Ascending aorta (tissue), 2 donors: ENCODE measurements at regions not wholly inside any gene's neighbourhood (a gene's known extent, or its start where the extent isn't known, plus 50 kb on each side); places are given as distances from the start of the nearest gene placed in this dataset.

Experiments
- DNase-seq, 2 donors: peaks; one replicate each; pipeline ENCODE4 v3.0.0-alpha.2; 2019; ENCODE audit warnings: low spot score in 2 of 2
- H3K27ac ChIP-seq, 2 donors: fragments of 200-600 bp; sonication (generic); one replicate each; pipeline ENCODE4 v1.5.1; 2016 to 2017; ENCODE audit warnings: mild to moderate bottlenecking in 1 of 2
- H3K27me3 ChIP-seq: fragments of 200-600 bp; sonication (generic); one replicate; pipeline ENCODE4 v1.5.1; 2017
- H3K36me3 ChIP-seq, 2 donors: fragments of 200-600 bp; sonication (generic); one replicate each; pipeline ENCODE4 v1.5.1; 2016
- H3K4me1 ChIP-seq, 2 donors: fragments of 200-600 bp; sonication (generic); one replicate each; pipeline ENCODE4 v1.5.1; 2016 to 2017; ENCODE audit warnings: mild to moderate bottlenecking in 1 of 2
- H3K4me3 ChIP-seq, 2 donors: fragments of 200-600 bp; sonication (generic); one replicate each; pipeline ENCODE4 v1.5.1; 2016 to 2017; ENCODE audit warnings: mild to moderate bottlenecking in 1 of 2
- H3K9me3 ChIP-seq, 2 donors: fragments of 200-600 bp; sonication (generic); one replicate each; pipeline ENCODE4 v1.5.1; 2016
- intact Hi-C: fragments of 100-400 bp; cut with DNase I; formaldehyde crosslinking; loops from one replicate; pipeline ENCODE4 v1.15.1; 2023
- TF ChIP-seq, protein P1 (sequence below), 3 experiments: fragments of 200-600 bp in 2 of 3; fragments of 450-650 bp in 1 of 3; sonication (generic) in 2 of 3; IDR thresholded peaks; one replicate each; pipeline ENCODE4 v1.5.1; 2016 to 2019; ENCODE audit warnings: antibody characterized with exemption in 3 of 3, mild to moderate bottlenecking in 1 of 3, moderate library complexity in 1 of 3

DNA sequence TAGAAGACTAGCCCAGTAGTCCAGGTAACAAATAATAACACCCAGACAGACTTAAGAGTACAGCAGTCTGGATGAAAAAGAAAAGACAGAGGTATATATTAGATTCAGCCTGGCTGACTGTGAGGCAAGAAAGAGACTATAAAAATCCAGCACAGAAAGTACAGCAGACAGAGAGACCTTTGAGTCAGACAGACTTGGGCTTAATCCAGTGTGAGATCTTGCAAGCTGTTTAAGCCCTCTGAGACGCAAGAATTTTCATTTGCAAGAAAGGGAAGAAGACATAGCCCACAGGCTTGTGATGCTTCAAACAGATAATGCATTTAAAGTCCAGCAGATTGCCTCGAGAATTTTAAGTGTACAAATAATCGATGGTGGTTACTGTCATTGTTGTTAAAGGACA lies 471.4 kb downstream of the LIG4 start:
- no peaks in the 10 kb centered on the region for H3K9me3 ChIP-seq
- intact Hi-C loops = loop anchor here (1.0 kb wide), 1 partner anchor 23 kb away; no protein-coding TSS in a partner anchor
- TF ChIP-seq, protein P1, sequence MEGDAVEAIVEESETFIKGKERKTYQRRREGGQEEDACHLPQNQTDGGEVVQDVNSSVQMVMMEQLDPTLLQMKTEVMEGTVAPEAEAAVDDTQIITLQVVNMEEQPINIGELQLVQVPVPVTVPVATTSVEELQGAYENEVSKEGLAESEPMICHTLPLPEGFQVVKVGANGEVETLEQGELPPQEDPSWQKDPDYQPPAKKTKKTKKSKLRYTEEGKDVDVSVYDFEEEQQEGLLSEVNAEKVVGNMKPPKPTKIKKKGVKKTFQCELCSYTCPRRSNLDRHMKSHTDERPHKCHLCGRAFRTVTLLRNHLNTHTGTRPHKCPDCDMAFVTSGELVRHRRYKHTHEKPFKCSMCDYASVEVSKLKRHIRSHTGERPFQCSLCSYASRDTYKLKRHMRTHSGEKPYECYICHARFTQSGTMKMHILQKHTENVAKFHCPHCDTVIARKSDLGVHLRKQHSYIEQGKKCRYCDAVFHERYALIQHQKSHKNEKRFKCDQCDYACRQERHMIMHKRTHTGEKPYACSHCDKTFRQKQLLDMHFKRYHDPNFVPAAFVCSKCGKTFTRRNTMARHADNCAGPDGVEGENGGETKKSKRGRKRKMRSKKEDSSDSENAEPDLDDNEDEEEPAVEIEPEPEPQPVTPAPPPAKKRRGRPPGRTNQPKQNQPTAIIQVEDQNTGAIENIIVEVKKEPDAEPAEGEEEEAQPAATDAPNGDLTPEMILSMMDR (IDR thresholded peaks at IDR 0.05) = no peak
- no peaks in the 10 kb centered on the region for H3K27me3 ChIP-seq
- no peaks in the 10 kb centered on the region for H3K4me1 ChIP-seq
- no peak overlapping the region for H3K27ac ChIP-seq
- H3K4me3 ChIP-seq = no peak overlapping the region
- no peak for DNase-seq
- no peaks in the 10 kb centered on the region for H3K36me3 ChIP-seq

DNA sequence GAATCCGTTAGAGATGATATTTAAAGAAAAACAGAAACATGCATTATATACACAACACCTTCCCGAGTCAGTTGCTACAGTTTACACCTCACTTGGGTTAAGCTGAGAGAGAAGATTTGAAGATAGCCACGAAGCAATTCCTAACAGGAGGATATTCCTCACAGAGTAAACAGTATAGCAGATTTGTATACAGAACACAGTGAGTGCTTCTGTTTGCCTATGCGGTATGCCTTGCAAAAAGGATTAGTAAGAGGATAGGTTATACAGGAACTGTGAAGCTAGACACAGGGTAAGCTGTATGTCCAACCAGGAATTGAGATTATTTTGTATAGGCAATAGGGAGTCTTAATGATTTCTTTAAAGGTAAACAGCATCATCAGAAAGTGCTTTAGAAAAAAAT lies 471.8 kb downstream of the LIG4 start:
- DNase-seq = no peak
- Histone ChIP-seq H3K4me3 (no peak overlapping the region), H3K36me3 (no peaks in the 10 kb centered on the region), H3K27ac (no peak overlapping the region), H3K4me1 (no peaks in the 10 kb centered on the region), H3K9me3 (no peaks in the 10 kb centered on the region), H3K27me3 (no peaks in the 10 kb centered on the region)
- TF ChIP-seq, protein P1 (IDR thresholded peaks at IDR 0.05) = no peak
- intact Hi-C loops = loop anchor here (1.0 kb wide), 1 partner anchor 24 kb away; no protein-coding TSS in a partner anchor

DNA sequence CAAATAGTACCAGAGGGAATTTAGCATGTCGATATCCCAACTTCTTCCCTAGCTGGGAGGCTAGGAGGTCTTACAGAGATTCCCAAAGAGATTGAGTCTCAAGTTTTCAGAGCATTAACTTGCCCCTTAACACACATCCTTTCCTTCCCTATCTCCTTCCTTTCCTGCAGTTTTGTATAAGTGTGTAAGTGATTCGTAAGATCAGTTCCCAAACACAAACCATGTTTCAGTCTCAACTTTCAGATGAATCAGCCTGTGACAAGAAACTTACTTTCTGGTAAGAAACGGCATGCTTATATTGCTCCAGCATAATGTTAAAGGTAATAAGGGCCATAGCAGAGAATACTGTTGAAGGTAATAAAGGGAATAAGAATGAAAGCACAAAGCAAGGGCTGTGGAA lies 472.2 kb downstream of the LIG4 start:
- Histone ChIP-seq H3K4me1 (no peaks in the 10 kb centered on the region), H3K27me3 (no peaks in the 10 kb centered on the region), H3K27ac (no peak overlapping the region), H3K36me3 (no peaks in the 10 kb centered on the region), H3K9me3 (no peaks in the 10 kb centered on the region), H3K4me3 (no peak overlapping the region)
- no peak for DNase-seq
- TF ChIP-seq, protein P1 (IDR thresholded peaks at IDR 0.05) = no peak
- intact Hi-C loops = loop anchor here (1.0 kb wide), 1 partner anchor 24 kb away; no protein-coding TSS in a partner anchor

DNA sequence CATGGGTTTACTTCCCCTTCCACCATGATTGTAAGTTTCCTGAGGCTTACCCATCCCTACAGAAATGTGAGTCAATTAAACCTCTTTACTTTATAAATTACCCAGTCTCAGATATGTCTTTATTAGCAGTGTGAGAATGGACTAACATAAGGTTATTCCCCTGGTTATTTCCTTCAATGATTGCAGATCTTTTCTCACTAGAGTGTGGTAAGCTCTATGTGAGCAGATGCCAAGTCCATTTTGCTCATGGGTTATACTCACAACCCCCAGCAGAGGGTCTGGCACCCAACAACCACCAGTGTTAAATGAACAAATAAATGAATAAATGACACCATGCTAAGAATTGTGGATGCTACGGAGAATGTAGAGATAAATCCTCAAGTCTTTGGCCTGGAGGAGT lies 472.8 kb downstream of the LIG4 start:
- Histone ChIP-seq H3K4me3 (no peak overlapping the region), H3K36me3 (no peaks in the 10 kb centered on the region), H3K27me3 (no peaks in the 10 kb centered on the region), H3K27ac (no peak overlapping the region), H3K9me3 (no peaks in the 10 kb centered on the region), H3K4me1 (no peaks in the 10 kb centered on the region)
- no peak for DNase-seq
- TF ChIP-seq, protein P1 (IDR thresholded peaks at IDR 0.05) = no peak
- intact Hi-C loops = no loop called here

DNA sequence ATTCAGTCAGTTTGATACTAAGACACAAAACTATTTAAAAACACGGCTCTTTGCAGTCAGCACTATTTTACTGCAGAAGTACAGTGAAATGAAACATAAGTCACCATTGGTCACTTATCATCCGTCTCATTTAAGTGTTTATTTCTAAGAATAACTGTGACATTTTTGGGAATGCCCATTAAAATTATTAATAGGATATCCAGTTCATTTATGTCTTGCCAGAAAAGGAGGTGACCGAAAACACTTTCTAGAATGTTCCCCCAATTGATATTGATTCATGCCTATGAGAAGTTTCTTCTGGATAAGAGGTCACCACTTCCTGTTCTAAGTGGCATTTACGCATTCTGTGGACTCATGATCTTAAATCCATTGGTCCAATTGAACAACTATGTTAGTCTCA lies 477.3 kb downstream of the LIG4 start:
- TF ChIP-seq, protein P1 (IDR thresholded peaks at IDR 0.05) = no peak
- H3K27me3 ChIP-seq = no peaks in the 10 kb centered on the region
- H3K9me3 ChIP-seq = no peaks in the 10 kb centered on the region
- H3K4me1 ChIP-seq = no peaks in the 10 kb centered on the region
- intact Hi-C loops = no loop called here
- DNase-seq = no peak
- H3K36me3 ChIP-seq = no peaks in the 10 kb centered on the region
- no peak overlapping the region for H3K4me3 ChIP-seq
- no peak overlapping the region for H3K27ac ChIP-seq

DNA sequence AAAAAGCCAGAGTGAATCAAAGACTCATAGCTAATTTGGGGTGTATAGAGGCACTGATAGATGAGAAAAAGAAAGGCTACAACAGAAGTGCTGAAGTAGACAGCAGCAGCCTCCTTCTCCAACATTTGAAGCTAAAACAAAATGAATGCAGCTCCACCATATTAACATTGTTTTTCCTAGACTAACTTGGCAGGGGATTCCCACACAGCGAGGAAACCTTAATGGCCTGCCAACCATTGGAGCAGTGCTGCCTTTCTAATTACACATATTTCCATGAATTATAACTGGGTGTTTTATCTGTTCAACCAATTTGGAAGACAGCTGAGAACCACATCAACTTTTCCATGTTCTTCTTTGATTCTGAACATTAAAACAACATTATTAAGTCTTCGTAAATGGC lies 478.6 kb downstream of the LIG4 start:
- DNase-seq = no peak
- intact Hi-C loops = no loop called here
- H3K27ac ChIP-seq = no peak overlapping the region

More for the DNA sequence above, 478.6 kb downstream of the LIG4 start:
- Histone ChIP-seq H3K27me3 (no peaks in the 10 kb centered on the region), H3K9me3 (no peaks in the 10 kb centered on the region), H3K36me3 (no peaks in the 10 kb centered on the region), H3K4me1 (no peaks in the 10 kb centered on the region), H3K4me3 (no peak overlapping the region)
- TF ChIP-seq, protein P1 (IDR thresholded peaks at IDR 0.05) = no peak
